ENCODE measurements at regions not wholly inside any gene's neighbourhood (a gene's known extent, or its start where the extent isn't known, plus 50 kb on each side); places are given as distances from the start of the nearest gene placed in this dataset.

DNA sequence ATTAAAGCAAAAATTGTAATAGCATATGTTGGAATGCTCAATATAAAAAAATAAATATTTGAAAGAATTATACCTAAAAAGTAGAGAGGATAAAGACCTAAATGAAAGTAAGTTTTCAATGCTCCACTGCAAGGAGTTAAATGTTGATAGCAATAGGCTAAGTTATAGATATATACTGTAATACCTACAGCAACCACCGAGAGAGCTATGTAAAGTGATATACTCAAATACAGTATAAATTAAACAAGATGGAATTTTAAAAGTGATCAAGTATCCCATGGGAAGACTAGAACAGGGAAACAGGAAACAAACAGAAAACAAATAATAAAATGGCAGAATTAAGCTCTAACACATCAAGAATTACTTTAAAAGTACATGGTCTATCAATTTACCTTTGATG is 73.9 kb downstream of the CASP3 start:
- no peak for DNase-seq

DNA sequence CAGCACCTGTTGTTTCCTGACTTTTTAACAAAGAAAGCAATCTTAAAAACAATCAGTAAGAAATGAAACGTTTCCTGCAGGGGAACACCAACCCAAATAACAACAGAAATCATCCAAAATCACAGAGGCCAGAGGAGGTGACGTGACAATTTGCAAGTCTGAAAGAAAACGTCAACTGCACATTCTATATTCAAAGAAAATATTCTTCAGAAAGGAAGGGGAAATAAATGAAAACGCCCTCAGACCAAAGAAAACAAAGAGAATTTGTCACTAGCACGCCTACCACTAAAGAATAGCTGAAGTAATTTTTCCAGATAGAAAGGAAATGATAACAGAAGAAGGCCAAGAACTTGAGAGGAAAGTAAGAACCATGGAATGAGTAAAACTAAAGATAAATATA is 74.4 kb downstream of the CASP3 start:
- DNase-seq: no peak

GRCh38 chr4:184573701-184574100 is 75.5 kb downstream of the CASP3 start:
- no peak for DNase-seq

DNA sequence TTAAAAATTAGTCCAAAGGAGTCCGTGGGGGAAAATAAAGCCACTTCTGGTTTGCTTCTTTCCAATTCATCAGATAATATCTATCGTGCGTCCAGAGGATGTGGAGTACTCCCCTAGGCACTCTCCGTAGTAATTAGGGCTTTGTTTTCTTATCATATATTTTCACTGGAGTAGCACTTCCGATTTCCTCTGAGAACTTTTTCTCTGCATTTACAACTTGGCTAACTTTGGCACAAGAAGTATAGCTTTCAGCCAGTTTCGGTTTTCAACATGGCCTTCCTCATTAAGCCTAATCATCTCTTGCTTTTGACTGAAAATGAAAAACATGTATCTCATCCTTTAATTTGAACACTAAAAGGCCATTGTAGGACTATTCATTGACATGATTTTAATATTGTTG is 80.5 kb downstream of the CASP3 start:
- no peak for DNase-seq

- no peak for DNase-seq
Measured at GRCh38 chr4:184563621-184564020, 85.6 kb downstream of the CASP3 start.

GRCh38 chr4:184558996-184559395 is 84.6 kb upstream of the IRF2 start:
- DNase-seq: no peak

- no peak for DNase-seq
Measured at GRCh38 chr4:184553891-184554290, 79.5 kb upstream of the IRF2 start.

DNA sequence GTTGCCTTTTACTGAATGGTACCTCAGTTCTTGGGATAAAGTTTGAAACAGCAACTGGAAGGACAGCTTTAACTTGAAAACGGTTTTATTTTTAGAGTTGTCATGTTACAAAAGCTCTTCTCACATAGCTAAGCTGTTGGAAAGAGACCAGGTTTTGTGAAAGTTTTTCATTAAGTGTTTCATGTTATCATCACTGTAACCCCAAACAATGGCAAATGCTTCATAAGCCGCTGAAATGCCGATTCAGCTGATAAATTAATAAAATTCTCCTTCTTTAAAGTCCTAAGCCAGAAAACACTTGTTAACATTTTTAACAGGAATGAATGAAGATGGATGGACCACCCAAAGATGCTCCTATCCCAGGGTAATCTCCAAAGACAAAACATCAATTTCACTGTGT is 76.1 kb upstream of the IRF2 start:
- DNase-seq: no peak

- DNase-seq: no peak
Measured at GRCh38 chr4:184548648-184549341, 74.4 kb upstream of the IRF2 start.

GRCh38 chr4:184548316-184548647 is 73.9 kb upstream of the IRF2 start:
- no peak for DNase-seq

DNA sequence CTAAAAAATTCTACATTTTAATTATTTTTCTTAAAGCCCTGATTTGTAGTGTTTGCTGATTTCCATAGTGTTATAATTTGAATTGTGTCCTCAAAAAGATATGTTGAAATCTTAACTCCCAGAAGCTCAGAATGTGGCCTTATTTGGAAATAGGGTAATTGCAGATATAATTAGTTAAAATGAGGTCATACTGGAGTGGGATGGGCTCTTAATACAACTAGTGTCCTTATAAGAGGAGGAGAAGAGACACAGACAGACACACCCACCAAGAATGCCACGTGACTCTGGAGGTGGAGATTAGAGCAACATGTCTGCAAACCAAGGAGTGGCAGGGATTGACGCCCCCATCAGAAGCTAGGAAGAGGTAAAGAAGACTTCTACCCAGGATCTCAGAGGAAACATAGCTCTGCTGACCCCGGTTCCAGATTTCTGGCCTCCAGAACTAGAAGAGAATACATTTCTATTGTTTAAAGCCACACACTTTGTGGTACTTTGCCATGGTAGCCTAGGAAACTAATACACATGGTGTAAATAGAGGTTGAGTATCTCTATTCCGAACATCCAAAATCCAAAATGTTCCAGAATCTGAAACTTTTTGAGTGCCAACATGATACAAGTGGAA is 70.5 kb upstream of the IRF2 start:
- DNase-seq: no peak

GRCh38 chr4:184541907-184542306 is 67.6 kb upstream of the IRF2 start:
- DNase-seq: no peak

GRCh38 chr4:184540307-184540706 is 66.0 kb upstream of the IRF2 start:
- DNase-seq: no peak

DNA sequence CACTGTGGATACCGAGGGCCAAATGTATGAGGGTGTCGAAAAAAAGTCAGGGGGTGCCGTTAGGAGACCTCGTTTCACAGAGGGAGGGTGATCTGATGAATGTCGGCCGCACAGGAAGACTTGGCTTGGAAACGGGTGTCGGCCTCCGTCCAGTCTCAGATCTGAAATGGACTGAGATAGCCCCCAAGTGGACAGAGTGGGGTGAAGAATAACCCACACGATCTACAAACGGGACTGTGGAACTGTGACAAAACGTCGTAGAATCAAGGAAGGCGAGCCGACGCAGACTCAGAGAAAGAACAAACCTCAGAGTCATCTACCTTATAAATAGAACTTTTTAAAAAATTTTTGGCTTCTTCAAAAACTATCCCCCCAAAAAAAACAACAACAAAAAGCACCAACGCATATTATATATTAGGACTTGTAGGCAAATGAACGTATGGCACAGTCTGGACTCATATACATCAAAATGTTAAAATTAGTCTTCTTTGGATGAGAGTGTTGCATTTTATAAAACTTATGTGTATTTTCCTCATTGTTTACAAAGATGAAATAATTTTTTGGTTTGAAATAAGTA is 63.8 kb upstream of the IRF2 start:
- DNase-seq: peak; percentile 15

DNA sequence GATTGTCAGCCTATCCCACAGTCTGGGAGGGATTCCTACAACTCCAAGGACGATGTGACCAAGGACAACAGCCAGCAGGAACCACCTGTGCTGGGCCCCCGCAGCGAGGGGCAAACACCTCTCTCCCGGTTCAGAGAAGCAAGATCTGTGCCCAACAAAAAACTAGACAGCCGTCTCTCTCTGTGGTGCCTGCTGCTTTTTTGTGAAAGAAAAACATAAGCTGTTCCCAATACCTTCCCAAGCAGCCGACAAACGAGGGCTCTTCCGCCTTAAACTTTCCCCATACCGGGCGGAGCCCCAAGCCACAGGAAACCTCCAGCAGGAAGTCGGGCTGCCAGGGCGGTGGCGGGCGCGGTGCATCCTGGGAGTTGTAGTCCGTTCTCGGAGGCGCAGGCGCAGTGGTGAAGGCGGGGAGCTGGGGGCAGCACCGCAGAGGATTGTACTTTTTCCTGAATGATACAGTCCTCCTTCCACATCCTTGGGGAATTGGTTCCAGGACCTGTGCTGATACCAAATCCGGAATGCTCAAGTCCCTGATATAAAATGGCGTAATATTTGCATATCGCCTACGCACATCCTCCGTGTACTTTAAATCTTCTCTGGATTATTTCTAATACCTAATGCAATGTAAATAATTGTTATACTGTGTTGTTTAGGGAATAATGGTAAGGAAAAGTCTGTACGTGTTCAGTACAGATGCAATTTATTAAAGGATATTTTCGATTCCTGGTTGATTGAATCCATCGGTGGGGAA is 63.1 kb upstream of the IRF2 start:
- peak; percentile 89 for DNase-seq

DNA sequence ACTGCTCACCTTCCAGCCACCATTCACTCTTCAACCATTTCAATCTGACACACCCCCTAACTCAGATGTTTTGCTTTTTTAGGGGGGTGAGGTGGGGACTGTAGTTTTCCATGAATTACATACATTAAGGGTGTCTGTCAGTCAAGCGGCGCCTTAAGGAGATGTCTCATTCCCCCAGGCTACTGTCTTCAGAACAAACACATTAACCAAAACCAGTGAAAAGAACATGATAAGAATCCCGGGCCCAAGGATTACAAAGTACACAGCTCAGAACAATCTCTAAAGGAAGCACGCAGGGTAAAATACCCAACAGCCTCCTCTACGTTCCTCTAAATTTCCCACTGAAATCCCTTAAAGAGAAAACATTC is 62.5 kb upstream of the IRF2 start:
- no peak for DNase-seq

DNA sequence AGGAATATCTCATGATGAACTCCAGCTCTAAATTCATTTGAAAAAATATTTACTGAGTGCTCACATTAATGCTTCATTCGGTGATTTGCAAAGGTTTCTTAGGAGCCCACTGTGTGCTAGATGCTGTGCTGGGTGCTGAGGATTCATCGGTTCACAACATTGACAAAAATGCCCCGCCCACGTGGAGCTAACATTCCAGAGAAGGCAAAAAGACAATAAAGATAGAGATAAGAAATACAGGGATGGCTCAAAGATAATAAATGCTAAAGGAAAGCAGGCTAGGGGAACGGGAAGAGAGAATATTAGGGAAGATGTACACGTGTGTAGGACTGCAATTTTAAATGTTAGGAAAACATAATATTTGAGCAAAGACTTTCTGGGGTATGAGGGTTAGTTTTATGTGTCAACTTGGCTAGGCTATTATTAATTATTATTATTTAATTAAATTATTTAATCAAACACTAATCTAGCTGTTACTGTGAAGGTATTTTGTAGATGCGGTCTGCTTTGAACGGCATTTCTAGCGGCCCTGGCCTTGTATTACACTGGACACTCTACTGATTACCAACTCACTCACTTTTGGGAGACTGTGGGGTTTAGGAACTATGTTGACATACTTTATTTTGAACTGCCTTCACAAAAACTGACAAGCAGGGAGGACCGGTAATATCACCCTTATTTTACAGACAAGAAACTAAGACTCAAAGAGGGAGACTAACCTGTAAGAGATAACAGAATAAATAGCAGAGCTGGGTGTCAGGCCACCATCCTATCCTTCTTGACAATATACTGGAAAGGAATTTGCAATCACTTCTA is 61.9 kb upstream of the IRF2 start:
- DNase-seq: no peak

DNA sequence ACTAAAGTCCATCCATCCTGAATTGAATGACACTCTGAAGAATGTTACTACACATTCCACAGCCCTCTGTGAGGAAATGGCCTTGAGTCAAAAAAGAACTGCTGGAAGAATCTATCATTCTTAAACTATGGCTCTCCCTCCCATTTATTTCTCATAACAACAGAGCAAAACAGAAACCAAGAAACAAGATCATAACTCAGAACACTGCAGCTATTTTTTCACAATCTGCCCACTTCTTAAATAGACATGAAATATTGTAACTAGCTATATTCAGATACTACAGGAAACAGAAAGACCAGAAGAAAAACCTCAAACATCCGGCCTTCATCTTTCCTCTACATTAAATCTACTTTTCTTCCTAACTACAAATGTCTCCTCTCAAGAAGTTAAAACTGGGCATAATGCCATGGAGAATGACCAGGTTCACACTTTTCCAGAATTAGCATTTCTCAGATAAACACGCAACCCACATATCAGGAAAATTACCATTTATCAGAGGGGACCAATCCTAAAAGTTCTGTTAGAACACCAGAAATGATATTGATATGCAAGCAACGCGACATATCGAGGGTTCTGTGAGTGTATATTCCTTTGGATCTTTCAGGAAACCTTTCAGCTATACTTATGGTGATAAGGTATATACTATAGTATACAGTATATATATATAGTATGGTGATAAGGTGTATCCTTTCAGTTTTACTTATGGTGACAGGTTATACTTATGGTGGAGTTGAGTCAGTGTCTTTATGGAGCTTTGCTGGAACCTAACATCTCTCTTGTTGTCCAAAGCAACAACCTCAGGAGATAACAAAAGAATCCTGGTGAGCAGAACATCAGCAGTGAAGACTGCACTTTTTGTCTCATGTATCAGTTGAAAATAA is 60.4 kb upstream of the IRF2 start:
- no peak for DNase-seq

- DNase-seq: no peak
Measured at GRCh38 chr4:184533908-184534307, 59.6 kb upstream of the IRF2 start.

DNA sequence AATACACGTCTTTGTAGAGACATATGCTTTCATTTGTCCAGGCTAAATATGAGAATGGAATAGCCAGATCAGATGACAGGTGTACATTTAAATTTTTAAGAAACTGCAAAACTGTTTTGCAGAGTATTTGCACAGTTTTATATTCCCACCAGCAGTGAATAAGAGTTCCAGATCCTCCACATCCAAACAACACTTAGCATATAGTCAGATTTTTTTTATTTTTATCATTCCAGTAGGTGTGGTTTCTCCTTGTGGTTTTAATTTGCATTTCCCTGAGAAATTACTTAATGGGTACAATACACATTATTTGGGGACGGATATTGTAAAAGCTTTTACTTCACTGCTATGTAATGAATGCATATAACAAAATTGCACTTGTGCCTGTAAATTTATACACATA is 56.7 kb upstream of the IRF2 start:
- DNase-seq: no peak

DNA sequence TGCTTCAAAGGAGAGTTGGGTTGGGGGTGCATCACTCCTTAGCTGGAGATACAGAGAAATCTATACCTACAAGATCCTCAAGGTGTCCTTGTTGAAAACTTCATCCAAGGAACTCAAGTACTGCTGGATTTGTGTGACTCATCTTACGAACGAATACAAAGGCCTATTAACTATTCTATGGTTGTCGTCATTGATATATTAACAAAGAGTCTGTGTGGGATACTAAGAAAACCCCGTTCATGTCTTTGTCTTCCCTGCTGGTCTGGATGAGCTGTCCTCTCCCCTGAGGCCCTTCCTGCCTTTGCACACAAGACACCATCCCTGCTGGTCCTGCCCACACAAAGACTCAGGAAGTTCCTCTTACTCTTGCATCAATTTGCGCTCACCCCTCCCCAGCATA is 54.9 kb upstream of the IRF2 start:
- DNase-seq: no peak

DNA sequence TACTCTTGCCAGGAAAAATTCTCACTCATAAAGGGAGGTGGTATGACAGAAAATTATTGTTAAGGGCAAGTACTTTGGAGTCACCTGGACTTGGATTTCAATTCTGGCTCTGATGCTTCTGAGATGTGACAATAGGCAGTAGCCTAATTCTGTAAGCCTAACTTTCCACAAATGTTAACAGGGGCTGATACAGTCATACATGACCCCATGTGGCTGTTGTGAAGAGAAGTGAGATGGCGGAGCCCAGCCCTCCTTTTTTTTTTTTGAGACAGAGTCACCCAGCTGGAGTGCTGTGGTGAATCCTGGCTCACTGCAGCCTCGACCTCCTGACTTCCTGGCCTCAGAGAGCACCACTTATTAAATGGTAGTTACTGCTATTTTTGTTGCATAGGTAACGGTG is 54.4 kb upstream of the IRF2 start:
- no peak for DNase-seq
